Globus pallidus (tissue), 1 donor: ENCODE measurements at regions not wholly inside any gene's neighbourhood (a gene's known extent, or its start where the extent isn't known, plus 50 kb on each side); places are given as distances from the start of the nearest gene placed in this dataset.
A peak's percentile ranks its signal among the peaks of the same experiment; 100 is the strongest.
"Not testable (repeated sequence)": the region's sequence is repeated elsewhere in the genome, so short reads cannot be mapped to it uniquely, and the experiment has no call there.

Source experiments
- DNase-seq: peaks from one replicate; pipeline ENCODE4 v3.0.0-alpha.2; 2015; ENCODE audit warnings: low spot score

GRCh38 chr4:111267786-111268185 is 644.9 kb upstream of the PITX2 start:
- no peak for DNase-seq

DNA sequence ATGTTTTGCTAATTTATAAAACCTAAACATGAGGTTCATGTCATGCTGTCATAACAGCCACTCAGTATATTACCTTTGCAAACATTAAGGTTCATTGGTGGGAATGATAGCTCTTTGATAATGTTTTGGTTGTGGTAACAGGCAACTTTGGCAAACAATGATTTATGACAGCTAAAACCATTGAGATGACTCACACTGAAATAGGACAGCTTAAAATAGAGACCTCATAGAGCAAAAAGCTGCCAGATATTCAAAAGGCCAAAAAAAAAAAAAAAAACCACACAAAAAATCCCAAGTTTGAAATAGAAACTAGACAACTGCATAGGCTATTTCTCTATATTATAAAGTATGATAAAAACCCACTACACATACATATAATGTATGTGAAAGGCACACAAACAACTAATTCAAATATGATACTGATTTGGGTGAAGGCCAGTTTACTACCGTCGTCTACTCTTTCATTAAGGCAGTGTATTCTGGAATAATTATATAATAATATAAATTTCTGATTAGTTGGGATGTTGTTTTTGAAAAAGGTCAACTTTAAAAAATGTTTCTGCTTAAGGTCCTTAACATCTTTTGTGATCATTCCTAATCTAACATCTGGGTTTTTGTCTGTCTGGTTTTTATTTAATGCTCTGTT is 646.0 kb upstream of the PITX2 start:
- no peak for DNase-seq

DNA sequence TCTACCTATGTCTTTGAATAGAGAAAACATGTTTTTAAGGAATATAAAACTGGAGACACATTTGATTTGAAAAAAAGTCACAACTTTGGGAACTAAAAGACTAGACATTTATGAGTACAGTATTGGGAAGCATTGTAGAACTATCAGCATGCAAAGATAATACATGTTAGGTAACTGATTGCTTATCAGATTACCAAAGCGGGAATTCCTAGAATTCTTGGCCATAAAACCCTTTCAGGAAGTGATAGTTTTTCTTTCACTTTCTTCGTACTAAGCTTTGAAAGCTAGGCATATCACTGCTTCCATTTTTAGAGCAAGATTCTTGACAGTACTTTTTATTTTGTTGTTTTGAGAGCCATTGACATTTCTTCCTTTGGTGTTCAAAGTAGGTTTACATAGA is 646.6 kb upstream of the PITX2 start:
- no peak for DNase-seq

DNA sequence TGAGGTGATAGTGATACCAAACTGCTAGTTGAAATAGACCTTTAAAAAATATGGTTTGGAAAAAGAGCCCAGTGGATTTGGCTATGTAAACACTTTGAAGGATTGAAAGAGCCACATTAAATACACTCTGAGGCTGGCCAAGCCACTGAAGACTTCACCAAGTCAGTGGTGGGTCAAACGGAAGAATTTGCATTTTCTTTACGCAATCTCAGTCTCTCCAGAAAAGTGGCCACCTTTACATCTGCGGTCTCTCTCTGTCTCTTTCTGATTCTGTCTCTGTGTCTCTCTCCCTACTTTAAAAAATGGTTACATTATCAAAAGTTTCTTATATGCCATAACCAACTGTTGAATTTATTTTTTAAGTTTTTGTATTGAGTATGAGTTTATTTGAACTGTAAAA is 651.2 kb upstream of the PITX2 start:
- DNase-seq = no peak

GRCh38 chr4:111274486-111274885 is 651.6 kb upstream of the PITX2 start:
- DNase-seq = no peak

DNA sequence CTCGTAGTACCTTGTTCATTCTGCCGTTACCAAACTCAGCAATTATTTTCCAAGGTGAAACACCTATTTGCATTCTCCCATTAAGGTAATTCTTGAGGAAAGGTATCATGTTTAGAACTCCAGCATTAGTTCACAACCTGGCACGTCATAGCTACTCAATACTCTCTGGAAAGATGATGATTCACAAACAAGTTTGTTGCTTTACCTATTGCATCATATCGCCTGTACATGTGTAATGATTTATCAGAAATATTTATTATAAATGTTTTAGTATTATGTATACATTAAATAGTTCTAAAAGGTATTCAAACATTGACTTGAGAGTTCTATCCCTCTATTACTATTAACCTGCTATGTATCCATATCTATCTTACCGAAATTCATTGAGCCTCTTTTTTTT is 658.3 kb upstream of the PITX2 start:
- no peak for DNase-seq

GRCh38 chr4:111282035-111282434 is 659.2 kb upstream of the PITX2 start:
- no peak for DNase-seq

GRCh38 chr4:111283066-111283677 is 660.3 kb upstream of the PITX2 start:
- peak; percentile 20 for DNase-seq

DNA sequence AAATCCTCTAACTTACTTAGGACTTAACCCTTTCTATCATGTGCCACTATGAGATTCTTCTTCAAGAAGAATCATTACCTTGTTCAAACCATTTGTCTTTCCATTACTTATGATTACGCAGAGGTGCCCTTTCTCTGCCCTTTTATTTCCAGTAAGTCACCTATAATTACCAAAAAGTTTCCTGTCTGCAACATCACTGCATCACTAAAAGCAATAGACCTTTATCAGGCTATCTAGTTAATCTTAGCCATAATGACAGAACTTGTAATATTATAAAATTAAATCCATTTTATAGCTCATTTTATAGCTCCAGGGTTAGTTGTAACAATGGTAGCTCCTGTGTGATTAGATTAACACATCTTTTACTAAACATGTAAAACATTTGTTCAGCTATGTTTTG is 673.6 kb upstream of the PITX2 start:
- no peak for DNase-seq

DNA sequence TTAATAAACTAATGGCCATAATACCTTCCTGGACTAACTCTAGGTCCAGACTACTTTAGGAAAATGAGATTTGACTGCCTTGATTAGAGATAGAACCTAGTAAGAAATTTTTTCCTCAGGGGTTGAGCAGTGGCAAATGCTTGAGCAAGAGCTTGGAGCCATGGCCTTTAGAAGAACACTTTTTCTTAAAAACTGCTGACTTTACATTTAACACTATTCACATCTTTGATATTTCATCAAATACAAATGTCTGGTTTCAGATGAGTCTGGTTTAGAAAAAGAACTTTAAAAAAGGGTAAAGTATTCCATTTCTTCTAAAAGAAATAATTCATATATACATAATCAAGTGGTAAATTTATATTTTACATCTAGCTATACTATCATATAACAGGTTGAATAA is 680.9 kb upstream of the PITX2 start:
- no peak for DNase-seq

- no peak for DNase-seq
Measured at GRCh38 chr4:111323496-111323895, 700.6 kb upstream of the PITX2 start.

DNA sequence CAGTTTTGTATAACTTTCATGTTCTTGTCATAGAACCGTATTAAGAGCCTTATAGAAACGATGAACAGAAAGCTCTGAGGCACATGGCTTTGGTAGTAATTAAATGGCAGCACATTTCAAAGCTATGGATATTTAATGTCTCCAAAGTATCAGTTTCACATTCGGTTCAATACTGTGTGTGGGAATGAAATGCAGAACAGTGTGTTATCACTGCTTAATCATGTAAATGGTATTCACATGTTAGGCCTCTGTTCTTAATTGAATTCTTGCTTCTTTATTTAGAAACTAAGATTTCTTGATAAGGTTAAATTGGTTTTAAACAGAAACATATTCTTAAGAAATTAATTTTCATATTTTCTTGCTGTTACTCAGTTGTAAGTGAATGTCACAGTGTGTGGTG is 701.0 kb upstream of the PITX2 start:
- DNase-seq = no peak

GRCh38 chr4:111326450-111326849 is 703.6 kb upstream of the PITX2 start:
- no peak for DNase-seq

- DNase-seq = no peak
Measured at GRCh38 chr4:111330786-111331185, 707.9 kb upstream of the PITX2 start.

DNA sequence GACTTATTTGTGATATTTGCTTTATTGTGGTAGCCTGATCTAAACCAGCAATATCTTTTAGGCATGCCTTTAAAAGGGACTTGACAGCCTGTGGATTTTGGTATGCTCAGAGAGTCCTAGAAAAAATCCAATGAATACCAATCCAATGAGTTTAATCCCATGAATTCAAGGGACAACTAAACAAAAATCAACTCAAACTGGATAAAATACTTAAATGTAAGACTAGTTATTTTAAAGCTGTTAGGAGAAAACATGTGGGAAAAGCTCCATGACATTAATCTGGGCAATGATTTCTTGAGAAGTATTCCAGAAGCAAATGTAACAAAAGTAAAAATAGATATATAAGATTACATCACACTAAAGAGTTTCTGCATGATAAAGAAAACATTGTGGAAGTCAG is 711.5 kb upstream of the PITX2 start:
- DNase-seq = no peak

DNA sequence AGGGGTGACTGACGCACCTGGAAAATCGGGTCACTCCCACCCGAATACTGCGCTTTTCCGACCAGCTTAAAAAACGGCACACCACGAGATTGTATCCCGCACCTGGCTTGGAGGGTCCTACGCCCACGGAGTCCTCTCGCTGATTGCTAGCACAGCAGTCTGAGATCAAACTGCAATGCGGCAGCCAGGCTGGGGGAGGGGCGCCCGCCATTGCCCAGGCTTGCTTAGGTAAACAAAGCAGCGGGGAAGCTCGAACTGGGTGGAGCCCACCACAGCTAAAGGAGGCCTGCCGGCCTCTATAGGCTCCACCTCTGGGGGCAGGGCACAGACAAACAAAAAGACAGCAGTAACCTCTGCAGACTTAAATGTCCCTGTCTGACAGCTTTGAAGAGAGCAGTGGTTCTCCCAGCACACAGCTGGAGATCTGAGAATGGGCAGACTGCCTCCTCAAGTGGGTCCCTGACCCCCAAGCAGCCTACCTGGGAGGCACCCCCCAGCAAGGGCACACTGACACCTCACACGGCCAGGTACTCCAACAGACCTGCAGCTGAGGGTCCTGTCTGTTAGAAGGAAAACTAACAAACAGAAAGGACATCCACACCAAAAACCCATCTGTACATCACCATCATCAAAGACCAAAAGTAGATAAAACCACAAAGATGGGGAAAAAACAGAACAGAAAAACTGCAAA is 714.5 kb upstream of the PITX2 start:
- DNase-seq = not testable (repeated sequence)

GRCh38 chr4:111359602-111360001 is 736.7 kb upstream of the PITX2 start:
- no peak for DNase-seq

DNA sequence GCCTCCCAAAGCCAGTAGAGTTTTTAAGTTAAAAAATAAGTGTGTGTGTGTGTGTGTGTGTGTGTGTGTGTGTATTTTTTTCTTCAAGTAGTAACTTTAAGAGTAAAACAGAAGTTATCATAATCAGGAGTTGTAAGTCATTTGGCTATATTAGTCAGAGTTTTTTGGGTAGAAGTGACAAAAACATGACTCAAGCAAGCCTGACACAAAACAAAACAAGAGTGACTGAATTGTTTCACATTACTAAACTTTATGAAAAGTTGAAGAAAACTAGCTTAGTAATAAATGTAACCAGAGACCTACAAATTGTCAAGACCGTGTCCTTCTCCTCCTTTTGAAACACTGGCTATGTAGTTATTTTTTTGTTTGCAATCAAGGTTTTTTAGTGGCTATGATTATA is 738.0 kb upstream of the PITX2 start:
- DNase-seq = no peak

DNA sequence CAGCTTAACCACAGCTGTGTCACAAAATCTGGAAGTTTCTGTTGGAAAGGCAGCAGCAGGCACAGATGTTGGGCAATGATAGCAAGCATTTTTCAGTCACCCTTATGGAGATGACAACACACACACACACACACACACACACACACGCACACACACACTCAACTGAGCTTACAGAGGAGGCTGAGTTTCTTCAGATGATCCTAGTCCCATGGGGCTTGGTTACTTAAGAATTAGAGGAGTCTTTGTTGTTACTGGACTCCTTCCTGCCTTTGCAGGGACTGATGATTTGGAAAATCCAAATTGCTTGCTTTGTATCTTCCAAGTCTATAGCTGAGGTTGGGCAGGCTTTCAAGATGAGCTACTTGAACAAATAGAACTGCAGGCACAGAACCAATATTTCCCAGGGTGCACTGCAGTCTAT is 740.1 kb upstream of the PITX2 start:
- no peak for DNase-seq

- DNase-seq = not testable (repeated sequence)
Measured at GRCh38 chr4:111377880-111378279, 755.0 kb upstream of the PITX2 start.

DNA sequence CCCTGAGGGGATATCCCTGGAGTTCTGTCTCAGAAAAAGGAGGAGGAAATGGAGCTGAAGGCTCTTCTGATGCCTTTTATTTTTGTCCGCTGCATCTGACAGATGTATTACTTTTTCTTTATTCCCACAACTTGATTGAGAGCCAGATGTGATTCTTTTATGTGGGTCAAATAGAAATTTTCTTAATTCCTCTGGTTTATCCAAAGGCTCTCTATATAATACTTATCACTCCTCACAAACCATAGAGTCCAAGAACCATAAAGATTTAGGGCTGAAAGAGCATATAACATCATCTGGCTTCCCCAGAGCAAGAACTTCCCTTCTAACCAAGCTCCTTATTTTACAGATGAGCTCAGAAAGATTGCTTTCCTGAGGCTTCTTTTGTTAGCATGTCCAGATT is 756.7 kb upstream of the FAM241A start:
- DNase-seq = no peak

- no peak for DNase-seq
Measured at GRCh38 chr4:111391829-111392228, 753.4 kb upstream of the FAM241A start.

DNA sequence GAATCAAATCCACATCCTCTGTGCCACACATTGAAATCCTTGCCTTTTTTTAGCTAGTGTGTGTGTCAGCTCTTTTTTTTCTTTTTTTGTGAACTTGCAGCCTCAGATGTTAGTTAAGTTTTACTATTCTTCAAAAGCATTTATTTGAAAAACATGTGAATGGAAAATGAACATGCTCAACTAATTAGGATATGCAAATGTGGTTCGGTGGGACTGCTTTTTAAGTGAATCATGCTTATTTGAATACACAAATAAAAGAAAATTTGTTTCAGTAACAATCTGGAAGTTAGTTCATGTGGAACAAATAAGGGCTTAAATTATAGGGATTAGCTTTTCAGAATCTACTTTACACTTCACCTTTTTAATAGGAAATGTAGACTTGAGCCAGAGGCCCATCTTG is 751.5 kb upstream of the FAM241A start:
- DNase-seq = no peak

GRCh38 chr4:111398906-111399330 is 746.3 kb upstream of the FAM241A start:
- peak; percentile 78 for DNase-seq
